ENCODE measurements at regions not wholly inside any gene's neighbourhood (a gene's known extent, or its start where the extent isn't known, plus 50 kb on each side); places are given as distances from the start of the nearest gene placed in this dataset.

GRCh38 chr4:33054656-33055196 lies 2334.6 kb downstream of the PCDH7 start:
- no peak for ATAC-seq
- TF ChIP-seq ESRRG (CRISPR knock-in tag; IDR thresholded peaks at IDR 0.05): no peak
- no peak for TF ChIP-seq ZNF565 (CRISPR knock-in tag; conservative IDR thresholded peaks at IDR 0.05; ENCODE audit: low read depth)
- no peak for TF ChIP-seq ZFP3 (CRISPR knock-in tag; IDR thresholded peaks at IDR 0.05)
- no peak for TF ChIP-seq TOX (CRISPR knock-in tag; IDR thresholded peaks at IDR 0.05; ENCODE audit: borderline replicate concordance)
- TF ChIP-seq BACH2 (CRISPR knock-in tag; IDR thresholded peaks at IDR 0.05; ENCODE audit: borderline replicate concordance): no peak
- TF ChIP-seq ISL1 (CRISPR knock-in tag; IDR thresholded peaks at IDR 0.05): no peak
- TF ChIP-seq, protein P1, sequence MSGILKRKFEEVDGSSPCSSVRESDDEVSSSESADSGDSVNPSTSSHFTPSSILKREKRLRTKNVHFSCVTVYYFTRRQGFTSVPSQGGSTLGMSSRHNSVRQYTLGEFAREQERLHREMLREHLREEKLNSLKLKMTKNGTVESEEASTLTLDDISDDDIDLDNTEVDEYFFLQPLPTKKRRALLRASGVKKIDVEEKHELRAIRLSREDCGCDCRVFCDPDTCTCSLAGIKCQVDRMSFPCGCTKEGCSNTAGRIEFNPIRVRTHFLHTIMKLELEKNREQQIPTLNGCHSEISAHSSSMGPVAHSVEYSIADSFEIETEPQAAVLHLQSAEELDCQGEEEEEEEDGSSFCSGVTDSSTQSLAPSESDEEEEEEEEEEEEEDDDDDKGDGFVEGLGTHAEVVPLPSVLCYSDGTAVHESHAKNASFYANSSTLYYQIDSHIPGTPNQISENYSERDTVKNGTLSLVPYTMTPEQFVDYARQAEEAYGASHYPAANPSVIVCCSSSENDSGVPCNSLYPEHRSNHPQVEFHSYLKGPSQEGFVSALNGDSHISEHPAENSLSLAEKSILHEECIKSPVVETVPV (CRISPR knock-in tag; IDR thresholded peaks at IDR 0.05): no peak
- TF ChIP-seq ZFP30 (CRISPR knock-in tag; IDR thresholded peaks at IDR 0.05): no peak
- TF ChIP-seq, protein P2, sequence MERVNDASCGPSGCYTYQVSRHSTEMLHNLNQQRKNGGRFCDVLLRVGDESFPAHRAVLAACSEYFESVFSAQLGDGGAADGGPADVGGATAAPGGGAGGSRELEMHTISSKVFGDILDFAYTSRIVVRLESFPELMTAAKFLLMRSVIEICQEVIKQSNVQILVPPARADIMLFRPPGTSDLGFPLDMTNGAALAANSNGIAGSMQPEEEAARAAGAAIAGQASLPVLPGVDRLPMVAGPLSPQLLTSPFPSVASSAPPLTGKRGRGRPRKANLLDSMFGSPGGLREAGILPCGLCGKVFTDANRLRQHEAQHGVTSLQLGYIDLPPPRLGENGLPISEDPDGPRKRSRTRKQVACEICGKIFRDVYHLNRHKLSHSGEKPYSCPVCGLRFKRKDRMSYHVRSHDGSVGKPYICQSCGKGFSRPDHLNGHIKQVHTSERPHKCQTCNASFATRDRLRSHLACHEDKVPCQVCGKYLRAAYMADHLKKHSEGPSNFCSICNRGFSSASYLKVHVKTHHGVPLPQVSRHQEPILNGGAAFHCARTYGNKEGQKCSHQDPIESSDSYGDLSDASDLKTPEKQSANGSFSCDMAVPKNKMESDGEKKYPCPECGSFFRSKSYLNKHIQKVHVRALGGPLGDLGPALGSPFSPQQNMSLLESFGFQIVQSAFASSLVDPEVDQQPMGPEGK (CRISPR knock-in tag; IDR thresholded peaks at IDR 0.05; ENCODE audit: borderline replicate concordance): no peak
- no peak for TF ChIP-seq ZNF8 (CRISPR knock-in tag; IDR thresholded peaks at IDR 0.05)

DNA sequence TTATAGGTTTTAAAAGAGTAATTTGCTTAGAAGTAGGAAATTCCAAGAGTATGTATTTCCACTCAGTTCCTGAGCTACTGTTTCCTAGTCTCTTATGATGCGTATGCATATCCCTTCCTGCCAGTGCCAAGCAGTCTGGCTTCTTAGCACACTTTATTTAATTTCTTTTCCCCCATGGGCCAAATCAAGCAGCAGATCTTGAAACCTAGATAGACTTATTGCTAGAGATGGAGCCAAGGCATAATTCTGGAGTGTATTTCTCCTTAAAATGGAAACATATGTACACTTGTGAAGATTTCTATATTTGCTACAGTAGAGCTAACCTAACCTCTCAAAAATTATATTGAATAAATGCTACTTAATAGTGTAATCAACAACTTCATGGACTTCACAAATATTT lies 2337.6 kb downstream of the PCDH7 start:
- TF ChIP-seq SNAI2 (CRISPR knock-in tag; IDR thresholded peaks at IDR 0.05): no peak
- TF ChIP-seq OSR1 (CRISPR knock-in tag; IDR thresholded peaks at IDR 0.05): no peak
- TF ChIP-seq, protein P2 (CRISPR knock-in tag; IDR thresholded peaks at IDR 0.05; ENCODE audit: borderline replicate concordance): no peak
- no peak for TF ChIP-seq ZFP3 (CRISPR knock-in tag; IDR thresholded peaks at IDR 0.05)
- no peak for TF ChIP-seq ZNF565 (CRISPR knock-in tag; conservative IDR thresholded peaks at IDR 0.05; ENCODE audit: low read depth)
- TF ChIP-seq RARB (CRISPR knock-in tag; IDR thresholded peaks at IDR 0.05): no peak
- no peak for TF ChIP-seq ARNTL (CRISPR knock-in tag; IDR thresholded peaks at IDR 0.05; ENCODE audit: borderline replicate concordance, low read depth)
- no peak for TF ChIP-seq ZNF8 (CRISPR knock-in tag; IDR thresholded peaks at IDR 0.05)
- TF ChIP-seq PPARA (CRISPR knock-in tag; IDR thresholded peaks at IDR 0.05; ENCODE audit: borderline replicate concordance): no peak
- no peak for TF ChIP-seq POU6F1 (CRISPR knock-in tag; IDR thresholded peaks at IDR 0.05; ENCODE audit: borderline replicate concordance, low read depth)
- TF ChIP-seq, protein P1 (CRISPR knock-in tag; IDR thresholded peaks at IDR 0.05): no peak
- TF ChIP-seq ZFP30 (CRISPR knock-in tag; IDR thresholded peaks at IDR 0.05): no peak
- ATAC-seq: no peak

DNA sequence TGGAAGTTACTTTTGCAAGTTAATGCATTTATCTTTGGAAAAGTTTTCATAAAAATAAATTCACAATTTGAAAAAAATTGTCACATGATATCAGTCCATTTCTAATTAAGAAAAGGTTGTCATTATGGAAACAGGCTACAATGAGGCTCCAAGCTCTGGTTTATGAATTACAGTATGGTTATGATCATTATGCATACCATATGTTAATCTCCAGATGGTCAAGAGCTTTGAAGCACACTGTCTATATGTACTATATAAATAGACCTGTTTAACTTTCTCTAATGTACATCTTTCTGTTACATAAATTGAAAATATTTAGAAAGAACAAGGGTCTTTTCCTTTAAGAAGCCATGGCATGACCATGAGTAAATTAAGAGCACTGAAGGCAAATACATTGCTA lies 2338.8 kb downstream of the PCDH7 start:
- no peak for ATAC-seq
- TF ChIP-seq CSDC2 (CRISPR knock-in tag; IDR thresholded peaks at IDR 0.05) (no peak), TCF4 (CRISPR knock-in tag; IDR thresholded peaks at IDR 0.05; ENCODE audit: borderline replicate concordance) (no peak), TSHZ2 (CRISPR knock-in tag; IDR thresholded peaks at IDR 0.05) (no peak), CREB5 (CRISPR knock-in tag; IDR thresholded peaks at IDR 0.05; ENCODE audit: low read depth) (no peak), OSR1 (CRISPR knock-in tag; IDR thresholded peaks at IDR 0.05) (no peak), ARNTL (CRISPR knock-in tag; IDR thresholded peaks at IDR 0.05; ENCODE audit: borderline replicate concordance, low read depth) (no peak), SNAI2 (CRISPR knock-in tag; IDR thresholded peaks at IDR 0.05) (no peak), BACH2 (CRISPR knock-in tag; IDR thresholded peaks at IDR 0.05; ENCODE audit: borderline replicate concordance) (no peak), ZFP3 (CRISPR knock-in tag; IDR thresholded peaks at IDR 0.05) (no peak), ZNF8 (CRISPR knock-in tag; IDR thresholded peaks at IDR 0.05) (no peak), RARB (CRISPR knock-in tag; IDR thresholded peaks at IDR 0.05) (no peak)
- TF ChIP-seq, protein P1 (CRISPR knock-in tag; IDR thresholded peaks at IDR 0.05): no peak

Data from SK-N-SH treated with all-trans-retinoic acid at 6 μM for 48 hours (cell line).